ENCODE measurements at regions not wholly inside any gene's neighbourhood (a gene's known extent, or its start where the extent isn't known, plus 50 kb on each side); places are given as distances from the start of the nearest gene placed in this dataset.

GRCh38 chr9:91116711-91117110, 245.0 kb downstream of the AUH start:
- TF ChIP-seq, protein P1, sequence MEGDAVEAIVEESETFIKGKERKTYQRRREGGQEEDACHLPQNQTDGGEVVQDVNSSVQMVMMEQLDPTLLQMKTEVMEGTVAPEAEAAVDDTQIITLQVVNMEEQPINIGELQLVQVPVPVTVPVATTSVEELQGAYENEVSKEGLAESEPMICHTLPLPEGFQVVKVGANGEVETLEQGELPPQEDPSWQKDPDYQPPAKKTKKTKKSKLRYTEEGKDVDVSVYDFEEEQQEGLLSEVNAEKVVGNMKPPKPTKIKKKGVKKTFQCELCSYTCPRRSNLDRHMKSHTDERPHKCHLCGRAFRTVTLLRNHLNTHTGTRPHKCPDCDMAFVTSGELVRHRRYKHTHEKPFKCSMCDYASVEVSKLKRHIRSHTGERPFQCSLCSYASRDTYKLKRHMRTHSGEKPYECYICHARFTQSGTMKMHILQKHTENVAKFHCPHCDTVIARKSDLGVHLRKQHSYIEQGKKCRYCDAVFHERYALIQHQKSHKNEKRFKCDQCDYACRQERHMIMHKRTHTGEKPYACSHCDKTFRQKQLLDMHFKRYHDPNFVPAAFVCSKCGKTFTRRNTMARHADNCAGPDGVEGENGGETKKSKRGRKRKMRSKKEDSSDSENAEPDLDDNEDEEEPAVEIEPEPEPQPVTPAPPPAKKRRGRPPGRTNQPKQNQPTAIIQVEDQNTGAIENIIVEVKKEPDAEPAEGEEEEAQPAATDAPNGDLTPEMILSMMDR (IDR thresholded peaks at IDR 0.05), result no peak
- TF ChIP-seq POLR2A (IDR thresholded peaks at IDR 0.05), result no peak
